NCI-H146 treated with DMSO at 0.1 percent for 48 hours (cell line): ENCODE measurements at regions not wholly inside any gene's neighbourhood (a gene's known extent, or its start where the extent isn't known, plus 50 kb on each side); places are given as distances from the start of the nearest gene placed in this dataset.

Experiments
- DNase-seq: peaks from one replicate; lab custom pipeline; 2025; ENCODE audit not compliant: unreplicated experiment; lab: John Stamatoyannopoulos, UW

DNA sequence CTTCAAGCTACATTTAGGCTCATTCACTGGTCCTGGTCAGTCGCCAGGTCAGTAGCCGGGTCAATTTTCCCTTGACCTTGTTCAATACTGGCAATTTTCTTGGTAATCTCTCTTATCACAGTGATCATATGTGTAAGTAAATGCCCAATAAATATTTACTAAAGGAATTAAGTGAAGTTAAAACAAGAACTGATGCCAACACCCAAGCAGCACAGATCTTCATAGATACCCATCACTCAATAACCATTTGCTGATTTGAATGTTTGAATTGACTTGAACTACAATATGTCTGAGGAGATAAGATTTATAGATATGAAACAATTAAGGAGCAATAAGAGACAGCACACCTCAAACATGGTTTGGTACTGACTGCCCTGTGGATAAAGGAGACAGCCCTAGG, 100.8 kb upstream of the PREP start:
- no peak for DNase-seq

DNA sequence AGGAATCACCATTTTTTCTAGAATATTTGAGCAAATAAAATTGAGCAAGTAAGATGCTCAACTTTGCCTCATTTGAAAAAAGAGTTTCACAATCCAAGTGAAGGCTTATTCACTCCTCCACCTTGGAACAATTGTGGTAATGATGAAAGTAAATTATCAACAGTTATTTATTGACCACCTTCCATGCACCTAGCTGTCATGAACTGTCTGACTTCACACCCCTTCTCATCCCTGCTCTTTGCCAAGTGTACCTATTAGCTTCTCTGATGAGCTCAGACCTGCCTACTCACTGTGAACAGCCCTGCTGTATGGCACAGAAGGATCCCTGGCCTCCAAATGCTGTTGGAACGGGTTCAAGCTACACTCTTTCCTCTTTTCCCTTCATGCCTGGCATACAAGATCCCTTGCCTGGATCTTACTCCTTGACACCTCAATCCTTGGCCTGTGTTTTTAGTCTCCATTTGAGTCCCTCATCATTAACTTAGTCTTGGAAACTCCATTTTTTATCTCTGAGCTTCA, 99.0 kb upstream of the PREP start:
- no peak for DNase-seq

DNA sequence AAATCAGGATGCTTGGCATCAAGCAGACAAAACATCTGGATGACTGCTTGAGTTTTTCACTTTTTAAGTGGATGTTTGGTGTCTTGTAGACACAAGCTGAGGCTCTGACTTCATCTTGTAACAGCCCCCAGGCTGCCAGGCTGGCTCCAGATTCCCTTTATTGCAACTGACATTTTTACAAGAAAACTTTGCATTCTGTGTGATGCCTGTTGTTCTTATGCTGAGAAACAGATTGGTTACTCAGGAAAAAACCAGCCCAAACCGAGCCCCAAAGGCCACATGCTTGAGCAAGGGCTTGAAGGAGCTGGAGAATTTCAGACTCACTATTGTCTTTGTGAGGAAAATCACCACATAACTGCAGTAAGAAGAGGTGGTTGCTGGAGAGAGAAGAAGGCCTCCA, 98.4 kb upstream of the PREP start:
- DNase-seq = no peak

DNA sequence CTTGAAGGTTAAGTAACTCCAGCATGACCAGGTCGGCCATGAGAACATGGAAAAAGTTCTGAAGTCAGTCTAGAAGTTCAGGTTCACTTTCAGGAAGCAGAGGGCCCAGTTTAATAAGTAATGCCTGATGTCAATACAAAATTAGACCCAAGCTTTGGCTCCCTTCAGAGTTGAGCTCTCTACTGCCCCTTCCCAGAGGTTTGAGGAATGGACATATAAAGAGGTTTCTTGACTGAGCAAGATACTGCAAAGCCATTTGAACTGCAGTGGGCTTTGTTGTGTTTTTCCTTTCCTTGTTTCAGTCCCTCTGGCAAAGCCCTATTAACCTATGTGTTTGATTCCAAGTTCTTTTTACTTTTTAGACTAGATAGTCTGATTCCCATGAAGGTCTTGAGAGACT, 97.8 kb upstream of the PREP start:
- no peak for DNase-seq

DNA sequence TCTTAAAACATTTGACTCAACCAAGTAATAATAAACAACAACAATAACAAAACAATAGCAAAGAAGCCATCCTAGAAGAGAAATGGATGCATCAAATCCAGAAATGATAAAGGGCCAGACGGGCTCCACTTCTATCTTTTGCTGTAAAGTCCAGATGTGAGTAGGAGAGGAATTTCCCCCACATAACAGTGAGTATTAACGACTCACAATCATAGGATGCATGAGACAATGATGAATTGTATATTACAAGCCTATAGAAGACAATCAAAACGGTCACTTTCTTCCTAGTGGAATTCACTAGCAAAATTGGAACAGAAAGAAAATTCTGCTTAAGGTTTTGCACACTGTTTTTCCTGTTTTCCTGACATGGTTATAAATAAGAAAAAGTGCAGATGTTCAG, 97.0 kb upstream of the PREP start:
- no peak for DNase-seq

DNA sequence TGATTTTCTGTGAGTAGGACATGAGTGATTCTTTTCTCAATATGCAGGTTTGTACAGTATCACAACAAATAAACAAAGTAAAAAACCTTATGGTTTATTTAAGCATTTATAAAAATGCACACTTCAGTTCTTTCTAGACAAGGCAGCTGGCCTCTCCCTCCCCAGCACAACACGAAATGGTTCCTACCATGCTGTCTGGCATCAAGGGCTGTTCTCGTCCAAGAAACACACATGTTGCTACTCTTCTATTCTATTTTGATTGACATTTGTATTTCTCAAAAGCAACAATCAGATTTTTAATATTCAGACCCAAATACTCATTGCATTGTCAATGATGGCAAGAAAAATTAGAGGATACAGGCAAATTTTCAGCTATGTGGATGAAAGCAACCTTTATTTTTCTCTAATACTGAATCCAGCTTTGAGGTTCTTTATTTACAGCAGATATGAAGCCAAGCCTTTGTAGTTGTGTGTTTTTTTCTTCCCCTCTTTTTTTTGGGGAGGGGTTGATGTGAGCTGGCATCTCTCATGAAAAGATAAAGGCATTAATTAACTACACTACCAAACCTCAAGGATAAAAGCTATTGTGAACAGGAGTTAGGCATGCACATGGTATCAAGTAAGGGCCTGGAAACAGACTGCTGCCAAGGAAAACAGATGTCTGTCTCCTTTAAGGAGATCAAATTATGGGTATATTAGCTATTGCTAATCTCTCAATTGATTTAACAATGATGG, 96.4 kb upstream of the PREP start:
- no peak for DNase-seq

DNA sequence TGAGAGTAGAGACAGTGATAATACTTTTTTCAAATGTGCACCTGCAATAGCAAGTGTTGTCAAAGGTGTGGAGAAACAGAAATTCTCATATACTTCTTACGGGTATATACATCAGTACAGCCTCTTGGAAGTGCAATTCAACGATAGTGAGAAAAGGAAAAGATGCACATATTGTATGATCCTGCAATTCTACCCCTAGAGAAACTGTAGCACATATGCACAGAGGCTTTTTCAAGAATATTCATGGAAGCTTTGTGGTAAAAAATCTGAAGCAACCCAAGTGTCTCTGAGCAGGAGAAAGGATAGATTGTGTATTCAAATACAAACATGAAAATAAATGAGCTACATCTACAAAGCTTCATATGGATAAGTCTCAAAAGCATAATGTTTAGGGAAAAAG, 94.7 kb upstream of the PREP start:
- DNase-seq = no peak

DNA sequence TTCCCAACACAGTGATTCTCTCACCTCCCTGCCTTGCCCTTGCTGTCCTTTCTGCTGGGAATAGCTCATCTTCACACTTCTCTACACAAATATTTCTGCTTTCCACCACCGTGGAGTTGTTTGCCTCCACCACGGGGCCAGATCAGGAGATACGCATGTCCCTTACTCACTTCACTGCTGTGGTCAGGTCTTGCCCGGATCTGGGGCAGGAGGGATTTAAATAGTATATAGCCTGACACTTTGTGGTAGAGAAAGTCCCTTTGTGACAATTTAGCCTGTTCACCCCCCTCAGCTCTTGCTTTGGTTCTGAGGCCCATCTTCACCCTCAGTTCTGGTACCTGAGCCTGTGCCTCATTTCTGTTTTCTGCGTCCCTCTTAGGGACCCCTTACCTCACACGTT, 92.6 kb upstream of the PREP start:
- no peak for DNase-seq

DNA sequence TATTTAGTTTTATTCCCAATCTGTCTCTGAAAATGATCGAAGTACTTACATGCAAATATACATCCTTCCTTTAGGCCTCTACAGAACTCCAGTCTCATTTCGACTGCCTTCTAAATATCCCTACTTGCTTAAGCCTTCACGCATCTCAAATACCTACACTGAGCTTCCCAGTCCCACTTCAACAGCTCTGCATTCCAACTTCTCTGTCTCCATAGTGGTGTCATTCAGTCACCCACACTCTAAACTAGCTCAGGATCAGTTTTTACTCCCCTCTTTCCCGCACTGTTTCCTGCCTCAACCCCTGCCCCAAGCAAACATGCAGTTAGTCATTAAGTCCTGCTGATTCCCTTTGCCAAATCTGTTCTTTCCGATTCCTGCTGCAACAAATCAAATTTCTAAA, 91.8 kb upstream of the PREP start:
- DNase-seq = no peak

DNA sequence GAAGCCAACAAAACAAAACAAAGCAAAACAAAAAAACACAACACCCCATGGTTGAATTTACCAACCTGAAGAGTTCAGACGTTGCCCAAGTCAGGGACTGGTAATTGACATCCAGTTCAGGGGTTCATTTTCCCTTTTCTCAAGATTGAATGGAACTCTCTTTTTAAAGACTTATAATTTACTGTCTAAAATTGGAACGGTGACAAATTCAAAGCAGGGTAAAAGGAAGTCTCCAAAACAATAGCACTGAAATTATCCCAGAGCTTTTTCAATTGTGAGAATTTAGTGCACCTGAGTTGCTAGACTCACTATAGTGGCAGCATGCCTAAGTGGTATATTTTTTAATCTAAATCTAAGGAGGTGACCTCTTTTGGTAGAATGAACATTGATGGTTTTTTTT, 90.9 kb upstream of the PREP start:
- DNase-seq = no peak

DNA sequence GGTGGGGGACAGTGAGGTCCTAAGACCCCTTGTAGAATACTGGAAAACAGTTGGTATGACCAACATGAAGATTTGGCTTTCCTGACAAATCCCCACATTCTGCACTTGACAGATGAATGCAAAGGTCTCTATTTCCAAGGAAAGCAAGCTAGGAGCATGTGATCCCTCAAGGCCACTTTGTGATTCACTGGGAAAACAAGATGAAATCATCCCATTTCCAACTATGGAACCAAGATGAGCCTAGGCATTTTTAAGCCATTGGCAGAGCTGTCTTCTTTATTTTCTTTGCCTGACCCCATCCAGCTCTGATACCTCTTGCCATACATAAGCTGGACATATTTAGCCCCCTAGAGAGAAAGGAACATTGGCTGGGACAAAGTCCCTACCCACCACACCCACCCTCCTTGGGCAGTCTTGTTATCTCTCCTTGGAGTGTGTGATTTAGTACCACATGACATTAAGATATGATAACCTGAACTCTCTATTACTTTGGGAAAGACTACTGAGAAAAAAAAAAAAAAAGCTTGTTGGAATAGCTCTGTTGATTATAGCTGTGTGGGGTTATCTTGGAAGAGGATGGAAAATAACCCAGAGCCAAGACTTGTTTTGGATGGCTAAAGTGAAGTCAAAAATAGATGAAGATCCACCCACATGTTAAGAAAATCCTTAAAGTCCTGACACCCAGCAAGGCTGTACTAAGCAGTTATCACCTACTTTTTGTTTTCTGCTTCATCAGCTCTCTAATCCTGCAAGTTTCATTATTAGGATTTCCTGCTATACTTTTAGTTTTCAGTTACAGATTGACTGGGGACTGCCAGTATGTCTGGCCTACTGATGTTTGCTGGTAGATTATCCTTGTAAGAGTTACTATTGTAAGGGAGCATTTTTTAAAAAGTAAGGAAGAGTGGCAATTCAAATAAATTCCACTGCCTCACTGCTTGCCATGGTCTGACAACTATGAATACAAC, 90.1 kb upstream of the PREP start:
- no peak for DNase-seq

DNA sequence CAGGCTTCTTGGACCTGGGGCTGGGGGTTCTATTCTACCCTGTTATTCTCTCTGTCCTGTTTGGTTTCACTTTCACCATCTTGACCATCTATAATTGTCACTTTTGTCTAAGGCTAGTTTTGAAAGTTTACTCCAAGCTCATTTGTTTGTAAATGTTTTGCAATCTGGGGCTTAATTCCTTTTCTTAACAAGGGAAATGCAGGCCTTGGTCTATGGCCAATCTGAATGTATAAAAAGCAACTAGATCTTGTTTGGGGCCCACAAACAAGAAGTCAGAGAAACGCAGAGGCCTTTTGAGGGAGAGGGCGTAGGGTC, 86.3 kb upstream of the PREP start:
- DNase-seq = no peak

DNA sequence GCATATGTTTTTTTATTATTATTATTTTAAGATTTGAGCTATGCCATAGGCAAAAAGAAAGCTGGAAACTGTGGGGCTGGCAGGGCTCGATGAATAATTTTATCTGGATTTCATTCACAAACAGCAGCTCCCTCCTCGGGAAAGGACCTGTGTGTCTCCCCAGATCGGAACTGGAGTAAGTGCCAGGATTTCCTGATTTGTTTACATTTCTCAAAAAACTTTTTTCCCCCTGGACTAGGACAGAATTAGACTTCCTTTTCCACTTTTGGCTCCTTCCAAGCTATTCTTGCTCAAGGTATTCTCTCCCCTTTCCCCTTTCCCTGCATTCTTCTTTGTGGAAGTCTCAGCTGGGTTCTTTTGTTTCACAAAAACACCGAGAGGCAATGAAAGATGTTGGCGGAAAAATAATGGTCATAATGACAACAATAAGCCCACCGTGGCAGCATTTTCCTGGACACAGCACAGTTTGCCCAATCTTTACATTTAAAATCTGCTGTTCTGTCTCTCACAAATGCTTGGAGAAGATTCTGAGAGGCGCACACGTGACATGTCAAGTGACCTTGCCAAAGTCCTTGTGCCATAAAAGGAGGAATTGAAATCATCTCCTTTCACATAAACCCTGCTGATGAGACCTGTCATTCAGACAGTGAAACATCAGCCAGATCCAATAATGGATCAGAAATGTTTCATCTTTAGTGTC, 85.8 kb upstream of the PREP start:
- no peak for DNase-seq

DNA sequence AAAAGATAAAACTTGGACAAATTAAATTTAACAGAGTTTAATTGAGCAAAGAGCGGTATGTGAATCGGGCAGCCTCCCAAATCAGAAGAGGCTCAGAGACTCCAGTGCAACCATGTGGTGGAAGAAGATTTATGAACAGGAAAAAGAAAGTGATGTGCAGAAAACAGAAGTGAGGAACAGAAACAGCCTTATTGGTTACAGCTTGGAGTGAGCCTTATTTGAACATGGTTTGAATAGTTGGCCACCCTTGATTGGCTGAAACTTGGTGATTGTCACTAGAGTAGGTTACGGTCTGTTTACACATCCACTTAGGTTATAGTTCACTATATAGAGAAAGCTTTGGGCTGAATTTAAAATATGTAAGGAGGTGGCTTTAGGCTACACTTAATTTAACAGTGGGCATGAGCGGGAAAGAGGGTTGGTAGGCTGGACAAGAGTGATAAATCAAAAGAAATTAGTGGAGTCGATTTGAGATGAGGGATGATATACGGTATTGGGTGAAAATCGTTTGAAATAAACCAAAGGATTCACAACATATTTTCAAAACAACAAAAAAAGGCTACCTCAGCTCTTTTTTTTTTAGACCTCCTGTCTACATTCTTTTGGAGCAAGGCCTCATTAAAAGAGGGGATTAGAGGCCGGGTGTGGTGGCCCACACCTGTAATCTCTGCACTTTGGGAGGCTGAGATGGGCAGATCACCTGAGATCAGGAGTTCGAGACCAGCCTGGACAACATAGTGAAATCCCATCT, 84.3 kb upstream of the PREP start:
- no peak for DNase-seq

DNA sequence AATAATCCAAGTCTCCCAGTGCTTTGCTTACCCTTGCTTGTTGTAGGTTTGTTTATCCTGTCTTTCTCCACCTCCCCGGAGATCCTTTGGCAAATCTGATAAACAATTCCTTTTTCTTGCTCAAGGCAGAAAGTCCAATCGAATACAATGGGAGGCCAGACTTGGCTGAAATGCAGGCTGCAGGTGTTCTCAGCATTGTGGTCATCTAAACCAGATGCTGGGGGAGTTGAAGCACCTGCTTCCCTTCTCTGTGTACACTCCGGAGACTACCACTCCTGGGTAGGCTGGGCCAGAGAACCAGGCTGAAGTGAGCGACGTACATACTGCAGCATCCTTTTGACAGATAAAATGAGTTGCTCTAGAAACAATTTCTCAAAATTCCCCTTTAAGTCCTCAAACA, 82.6 kb upstream of the PREP start:
- peak; percentile 3 for DNase-seq

DNA sequence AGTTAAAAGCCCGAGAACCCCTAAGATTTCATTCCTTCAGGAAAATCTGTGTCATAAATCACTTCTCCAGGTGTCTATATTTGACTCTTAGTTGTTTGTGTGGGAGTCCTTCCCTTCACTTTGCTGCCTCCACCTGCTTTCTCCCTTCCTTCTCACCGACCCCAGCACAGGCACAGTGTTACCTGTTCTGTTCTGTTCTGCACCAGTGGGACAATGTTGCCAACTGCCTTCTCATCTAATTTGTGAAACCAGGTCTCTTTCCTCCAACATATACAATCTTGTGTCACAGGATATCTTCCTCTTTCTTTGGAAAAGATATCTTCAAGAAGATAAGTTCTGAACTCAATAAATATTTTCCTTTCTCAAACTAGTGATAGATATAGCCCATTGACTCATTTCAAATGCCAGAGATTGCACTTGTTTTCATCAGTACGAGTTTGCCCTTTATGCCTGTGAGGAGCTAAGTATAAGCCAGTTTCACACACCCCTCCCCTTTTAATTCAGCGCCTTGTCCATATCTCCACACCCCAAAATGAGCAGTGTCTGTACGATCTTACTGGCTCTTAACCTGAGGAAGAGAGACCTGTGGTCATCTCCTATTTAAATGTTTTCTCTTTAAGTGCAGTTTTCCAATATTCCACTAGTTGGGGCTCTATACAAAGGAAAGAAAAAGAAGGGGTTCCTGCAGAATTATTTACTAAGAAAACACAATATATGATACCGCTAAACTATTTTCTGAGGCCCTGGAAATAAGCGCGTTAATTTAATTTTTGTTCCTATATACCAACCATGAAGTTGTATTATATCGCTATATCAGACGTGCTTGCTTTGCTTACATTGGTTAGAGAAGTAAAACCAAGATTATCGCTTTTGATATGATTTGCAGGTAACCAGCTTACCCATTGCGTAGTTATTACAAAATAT, 81.6 kb upstream of the PREP start:
- peak; percentile 20 for DNase-seq

DNA sequence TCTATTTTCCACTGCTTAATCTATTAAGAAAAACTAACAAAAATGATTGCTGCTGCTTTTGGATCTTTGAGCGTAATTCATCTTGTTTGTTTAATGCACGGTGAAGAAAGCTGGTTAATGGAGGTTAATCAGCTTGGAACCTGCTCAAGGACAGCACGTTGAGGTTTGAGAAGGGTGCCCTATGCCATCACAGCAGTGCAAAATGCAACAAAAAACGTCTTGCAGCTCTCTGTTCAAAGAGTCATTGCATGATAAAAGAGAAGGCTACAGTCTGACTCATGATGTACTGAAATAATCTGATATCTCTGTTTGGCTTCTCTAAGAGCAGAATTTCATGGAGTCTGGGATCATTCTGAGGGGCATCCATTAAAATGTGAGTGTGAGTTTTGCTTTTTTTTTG, 80.6 kb upstream of the PREP start:
- no peak for DNase-seq

DNA sequence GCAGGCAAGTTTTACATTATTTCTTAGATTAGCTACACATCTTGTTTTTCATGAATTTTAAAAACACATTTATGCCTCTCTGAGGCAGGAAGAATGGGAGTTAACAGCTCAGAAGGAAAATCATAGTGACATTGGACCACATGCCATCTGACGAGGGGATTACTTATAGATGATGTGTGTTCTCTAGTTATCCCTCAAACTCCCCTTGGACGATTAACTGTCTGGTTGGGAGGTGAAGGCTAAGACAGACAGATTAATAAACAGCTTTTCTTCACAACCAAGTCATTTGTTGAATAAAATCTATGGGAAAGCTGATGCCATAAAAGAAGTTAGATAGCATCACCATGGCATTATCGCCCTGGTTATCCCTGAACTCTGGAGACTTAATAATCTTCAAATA, 80.0 kb upstream of the PREP start:
- DNase-seq = no peak

DNA sequence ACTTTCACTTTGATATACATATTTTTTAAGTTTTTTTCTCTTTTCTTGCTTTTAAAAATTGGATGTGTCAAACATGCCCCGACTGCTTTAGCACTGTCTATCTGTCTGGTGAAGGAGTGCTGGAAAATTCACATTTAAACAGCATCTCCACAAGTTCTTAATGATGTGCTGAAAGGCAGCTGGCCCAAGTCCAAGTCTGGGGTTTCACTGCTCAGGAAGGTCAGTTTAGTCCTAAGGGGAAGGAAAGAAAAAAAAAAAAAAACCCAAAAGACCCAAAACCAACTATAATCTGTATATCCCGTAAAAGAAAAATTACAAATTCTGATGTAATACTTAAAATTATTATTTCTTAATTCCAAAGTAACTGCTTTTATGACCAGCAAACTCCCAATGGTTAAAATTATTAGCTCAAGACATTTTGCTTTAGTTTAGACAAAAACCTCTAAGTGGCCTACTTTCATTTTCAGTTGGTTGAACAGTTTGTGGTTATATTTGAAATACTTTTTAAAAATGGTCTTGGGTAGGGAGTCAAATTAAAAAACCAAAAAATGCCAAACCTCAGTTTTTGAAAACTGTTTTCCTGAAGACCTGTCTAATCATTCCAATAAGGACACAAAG, 79.5 kb upstream of the PREP start:
- no peak for DNase-seq

DNA sequence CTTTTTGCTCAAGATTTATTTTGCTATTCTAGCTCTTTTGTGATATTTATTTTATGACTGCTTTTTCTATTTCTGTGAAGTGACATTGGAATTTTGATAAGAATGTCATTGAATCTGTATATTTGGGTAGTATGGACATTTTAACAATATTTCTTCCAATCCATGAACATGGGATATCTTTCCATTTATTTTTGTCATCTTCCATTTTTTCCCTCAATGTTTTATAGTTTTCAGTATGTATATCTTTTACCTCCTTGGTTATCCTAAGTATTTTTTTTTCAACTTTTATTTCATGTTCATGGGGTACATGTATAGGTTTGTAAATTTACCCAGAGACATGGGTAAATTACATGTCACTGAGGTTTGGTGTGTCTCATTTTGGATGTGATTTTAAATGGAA, 74.1 kb upstream of the PREP start:
- no peak for DNase-seq
